ENCODE measurements at regions not wholly inside any gene's neighbourhood (a gene's known extent, or its start where the extent isn't known, plus 50 kb on each side); places are given as distances from the start of the nearest gene placed in this dataset.

DNA sequence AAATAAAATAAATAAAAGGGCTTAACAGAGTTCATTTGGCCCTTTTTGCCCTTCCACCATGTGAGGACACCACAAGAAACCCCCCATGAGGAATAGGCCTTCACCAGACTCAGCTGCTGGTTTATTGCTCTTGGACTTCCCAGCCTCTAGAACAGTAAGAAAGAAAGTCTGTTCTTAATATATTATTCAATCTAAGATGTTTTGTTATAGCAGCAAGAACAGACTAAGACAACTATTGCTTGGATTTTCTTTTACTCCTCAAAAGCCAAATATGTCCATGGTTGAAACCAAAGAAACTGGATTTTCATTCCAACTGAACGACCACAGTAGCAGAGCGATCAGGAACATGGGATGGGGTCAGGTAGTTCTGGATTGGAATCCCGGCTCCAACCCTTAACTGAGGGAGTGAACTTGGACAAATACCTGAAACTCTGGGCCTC, 157.2 kb upstream of the EEA1 start:
- Histone ChIP-seq H3K36me3 (no peaks in the 10 kb centered on the region), H3K27ac (no peak overlapping the region), H3K4me1 (no peaks in the 10 kb centered on the region), H3K27me3 (no peaks in the 10 kb centered on the region), H3K4me3 (no peak overlapping the region), H3K9me3 (no peaks in the 10 kb centered on the region)
- DNase-seq, result no peak
- ATAC-seq, result no peak
- TF ChIP-seq, protein P1, sequence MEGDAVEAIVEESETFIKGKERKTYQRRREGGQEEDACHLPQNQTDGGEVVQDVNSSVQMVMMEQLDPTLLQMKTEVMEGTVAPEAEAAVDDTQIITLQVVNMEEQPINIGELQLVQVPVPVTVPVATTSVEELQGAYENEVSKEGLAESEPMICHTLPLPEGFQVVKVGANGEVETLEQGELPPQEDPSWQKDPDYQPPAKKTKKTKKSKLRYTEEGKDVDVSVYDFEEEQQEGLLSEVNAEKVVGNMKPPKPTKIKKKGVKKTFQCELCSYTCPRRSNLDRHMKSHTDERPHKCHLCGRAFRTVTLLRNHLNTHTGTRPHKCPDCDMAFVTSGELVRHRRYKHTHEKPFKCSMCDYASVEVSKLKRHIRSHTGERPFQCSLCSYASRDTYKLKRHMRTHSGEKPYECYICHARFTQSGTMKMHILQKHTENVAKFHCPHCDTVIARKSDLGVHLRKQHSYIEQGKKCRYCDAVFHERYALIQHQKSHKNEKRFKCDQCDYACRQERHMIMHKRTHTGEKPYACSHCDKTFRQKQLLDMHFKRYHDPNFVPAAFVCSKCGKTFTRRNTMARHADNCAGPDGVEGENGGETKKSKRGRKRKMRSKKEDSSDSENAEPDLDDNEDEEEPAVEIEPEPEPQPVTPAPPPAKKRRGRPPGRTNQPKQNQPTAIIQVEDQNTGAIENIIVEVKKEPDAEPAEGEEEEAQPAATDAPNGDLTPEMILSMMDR (IDR thresholded peaks at IDR 0.05), result no peak
- intact Hi-C loops (cut with DNase I), result no loop called here

DNA sequence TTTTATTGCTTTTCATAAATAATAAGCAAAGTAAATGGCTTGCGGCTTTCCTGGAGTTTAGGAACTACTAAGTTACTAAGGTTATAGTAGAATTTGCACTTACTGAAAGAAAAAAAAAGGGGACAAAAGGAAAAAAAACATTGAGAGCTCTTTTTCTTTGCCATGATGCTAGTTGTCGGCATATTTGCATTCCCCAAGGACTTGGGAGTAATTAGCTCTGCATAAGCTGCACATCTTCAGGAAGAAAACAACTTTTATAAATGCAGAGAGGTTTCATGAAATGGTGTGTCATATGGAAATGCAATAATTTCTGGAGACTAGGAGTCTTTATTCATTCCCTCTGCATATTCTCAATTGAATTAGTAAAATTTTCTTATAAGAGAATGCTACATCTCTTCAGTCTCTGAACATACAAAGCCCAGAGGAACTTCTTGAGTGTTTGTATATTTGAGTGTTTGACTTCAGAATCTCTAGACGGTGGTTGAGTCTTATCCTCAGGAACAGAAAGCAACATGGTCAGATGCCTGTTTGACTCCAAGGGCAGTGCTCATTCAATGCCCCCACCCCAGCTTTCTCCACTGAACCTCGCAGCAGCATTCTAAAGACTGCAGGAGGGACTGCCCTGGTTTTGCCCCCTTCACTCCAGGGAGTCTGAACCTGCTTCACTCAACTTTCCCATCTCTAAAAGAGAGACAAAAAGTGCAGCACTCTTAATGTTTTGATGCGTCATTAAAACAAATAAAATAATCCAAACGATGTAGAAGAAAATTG, 158.9 kb upstream of the EEA1 start:
- Histone ChIP-seq H3K36me3 (no peaks in the 10 kb centered on the region), H3K9me3 (no peaks in the 10 kb centered on the region), H3K4me3 (no peak overlapping the region), H3K27me3 (no peaks in the 10 kb centered on the region), H3K4me1 (no peaks in the 10 kb centered on the region), H3K27ac (no peak overlapping the region)
- no peak for DNase-seq
- intact Hi-C loops (cut with DNase I), result no loop called here
- ATAC-seq, result peak; percentile 45
- TF ChIP-seq, protein P1 (IDR thresholded peaks at IDR 0.05), result no peak

DNA sequence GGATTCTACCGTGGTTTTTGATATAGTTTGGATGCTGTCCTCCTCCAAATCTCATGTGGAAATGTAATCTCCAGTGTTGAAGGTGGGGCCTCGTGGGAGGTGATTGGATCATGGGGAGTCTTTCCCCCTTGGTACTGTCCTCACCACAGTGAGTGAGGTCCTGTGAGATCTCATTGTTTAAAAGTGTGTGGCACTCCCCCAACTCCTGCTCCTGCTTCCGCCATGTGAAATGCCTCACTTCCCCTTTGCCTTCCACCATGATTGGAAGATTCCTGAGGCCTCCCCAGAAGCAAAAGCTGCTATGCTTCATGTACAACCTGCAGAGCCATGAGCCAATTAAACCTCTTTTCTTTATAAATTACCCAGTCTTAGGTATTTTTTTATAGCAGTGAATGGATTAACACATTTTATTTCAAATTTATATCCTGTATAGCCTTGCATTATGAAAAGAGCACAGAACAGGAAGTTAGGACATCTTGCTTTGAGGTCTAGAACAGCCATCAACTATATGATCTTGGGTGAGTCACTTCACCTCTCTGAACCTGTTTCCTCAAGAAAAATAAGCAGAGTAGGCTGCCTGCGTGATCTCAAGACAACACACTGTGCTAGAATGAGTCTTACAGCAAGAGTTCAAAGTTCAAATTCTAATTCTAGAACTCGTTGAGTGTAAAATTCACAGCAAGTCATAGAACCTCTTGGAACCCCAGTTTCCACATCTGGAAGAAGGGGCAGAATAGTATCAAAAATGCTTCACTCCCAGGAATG, 160.9 kb upstream of the EEA1 start:
- intact Hi-C loops (cut with DNase I), result no loop called here
- TF ChIP-seq, protein P1 (IDR thresholded peaks at IDR 0.05), result no peak
- no peaks in the 10 kb centered on the region for H3K9me3 ChIP-seq
- H3K4me1 ChIP-seq, result no peaks in the 10 kb centered on the region
- ATAC-seq (peak; percentile 27), DNase-seq (no peak)
- H3K36me3 ChIP-seq, result no peaks in the 10 kb centered on the region
- no peaks in the 10 kb centered on the region for H3K27me3 ChIP-seq
- H3K4me3 ChIP-seq, result no peak overlapping the region
- no peak overlapping the region for H3K27ac ChIP-seq

DNA sequence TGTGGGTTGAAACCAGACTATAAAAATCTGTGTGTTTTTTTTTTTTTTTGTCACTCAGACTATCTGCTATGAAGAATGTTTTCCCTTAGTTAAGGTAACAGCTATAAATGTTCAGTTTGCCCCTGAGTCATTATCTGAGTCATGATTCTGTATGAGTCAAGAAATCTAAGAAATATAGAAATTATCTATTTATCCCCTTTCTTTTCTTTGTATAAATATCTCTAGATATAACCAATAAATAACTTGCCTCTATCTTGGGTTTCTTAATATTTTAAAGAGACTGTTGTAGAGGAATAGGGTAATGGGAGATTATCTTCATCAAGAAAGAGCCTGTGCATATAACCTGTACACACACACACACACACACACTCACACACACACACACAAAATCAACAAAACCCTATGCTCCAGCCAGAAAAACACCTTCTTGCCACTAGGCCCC, 161.7 kb upstream of the EEA1 start:
- H3K4me3 ChIP-seq, result no peak overlapping the region
- H3K27me3 ChIP-seq, result no peaks in the 10 kb centered on the region
- ATAC-seq, result no peak
- no peaks in the 10 kb centered on the region for H3K9me3 ChIP-seq
- no peak overlapping the region for H3K27ac ChIP-seq
- intact Hi-C loops (cut with DNase I), result no loop called here
- DNase-seq, result no peak
- H3K36me3 ChIP-seq, result no peaks in the 10 kb centered on the region
- TF ChIP-seq, protein P1 (IDR thresholded peaks at IDR 0.05), result no peak
- no peaks in the 10 kb centered on the region for H3K4me1 ChIP-seq

DNA sequence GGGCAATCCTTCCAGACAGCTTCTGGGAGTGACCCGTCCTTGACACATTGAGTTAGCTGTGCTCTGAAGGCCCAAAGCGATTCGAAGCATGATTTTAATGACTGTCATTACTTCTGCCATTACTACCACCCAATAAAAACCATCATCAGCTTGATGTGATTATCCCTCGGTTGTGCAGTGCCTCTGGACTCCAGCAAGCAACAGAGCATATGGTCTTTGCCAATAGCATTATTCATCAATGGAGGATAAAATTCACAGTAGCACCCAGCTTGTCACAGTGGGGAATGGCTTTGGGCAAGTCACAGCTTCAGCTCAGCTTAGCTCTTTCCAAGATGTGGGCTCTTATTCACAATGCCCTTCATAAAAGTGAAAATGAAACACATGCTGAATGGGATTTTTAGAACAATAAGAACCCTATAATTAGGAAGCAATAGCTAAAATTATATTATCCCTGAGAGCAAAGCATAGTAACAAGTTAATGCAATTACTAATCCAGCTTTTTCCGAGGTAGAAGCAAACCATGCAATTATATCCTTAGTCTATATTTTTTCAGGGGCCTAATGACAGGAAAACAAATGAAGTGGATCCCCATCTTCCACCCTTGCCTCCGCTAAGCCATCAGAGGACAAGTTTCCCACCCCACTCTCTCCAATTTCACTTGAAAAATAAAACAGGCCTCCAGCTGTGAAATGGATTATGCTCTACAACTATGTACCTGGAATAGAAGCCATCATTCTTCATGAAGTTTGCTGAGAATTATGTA, 163.0 kb upstream of the EEA1 start:
- DNase-seq, result no peak

More for the DNA sequence above, 163.0 kb upstream of the EEA1 start:
- H3K4me1 ChIP-seq, result no peaks in the 10 kb centered on the region
- H3K27me3 ChIP-seq, result no peaks in the 10 kb centered on the region
- no peak overlapping the region for H3K27ac ChIP-seq
- no peaks in the 10 kb centered on the region for H3K9me3 ChIP-seq
- no peaks in the 10 kb centered on the region for H3K36me3 ChIP-seq
- ATAC-seq, result no peak
- H3K4me3 ChIP-seq, result no peak overlapping the region
- intact Hi-C loops (cut with DNase I), result no loop called here
- TF ChIP-seq, protein P1 (IDR thresholded peaks at IDR 0.05), result no peak

Measured in upper lobe of right lung (tissue), 1 donor.